K562 (cell line): ENCODE measurements at regions not wholly inside any gene's neighbourhood (a gene's known extent, or its start where the extent isn't known, plus 50 kb on each side); places are given as distances from the start of the nearest gene placed in this dataset.

Experiments used
- ATAC-seq: fragments of 200-7000 bp; cut with Tn5 transposase; 3 replicates; pipeline ENCODE4 v1.9.1; 2020; ENCODE audit warnings: moderate library complexity
- BruUV-seq: library from RNA; stranded (reverse); fragments of 400-500 nt; replicated peaks from 2 replicates; lab custom pipeline; 2021; lab: Mats Ljungman, UMichigan
- CTCF ChIA-PET: fragments of 300-600 bp; formaldehyde crosslinking; extraction: SDS; loops from one replicate; lab custom pipeline; 2021; ENCODE audit warnings: low intra/inter-chr PET ratio; lab: Yijun Ruan, JAX
- POLR2A ChIA-PET: fragments of 300-600, 350-650 bp; sonication (Branson Sonifier 250); formaldehyde crosslinking; extraction: SDS; loops from one replicate; lab custom pipeline; 2021; ENCODE audit warnings: antibody characterized with exemption, inconsistent platforms; lab: Yijun Ruan, JAX
- DNase-seq, 4 experiments: peaks; one replicate each; pipeline versions ENCODE4 v3.0.0 to v3.0.0-alpha.2; 2011 to 2018; ENCODE audit warnings: low spot score in 3 of 4, mixed read lengths in 3 of 4; ENCODE audit errors: extremely low read depth in 1 of 4
- FAIRE-seq: peaks from 2 replicates; lab custom pipeline; 2011; peaks lifted over from hg19 to GRCh38; lab: Jason Lieb, UNC
- H2AFZ ChIP-seq: 2 replicates; pipeline ENCODE4 v1.6.0; 2011; ENCODE audit warnings: low read depth, low read length, control low read depth, inconsistent platforms
- H3K27ac ChIP-seq: fragments of 200-600 bp; 3 replicates; pipeline ENCODE4 v1.8.0; 2011; ENCODE audit warnings: low read depth, mild to moderate bottlenecking, control low read depth, inconsistent platforms, low read length, moderate library complexity, mixed read lengths; ENCODE audit errors: extremely low read depth
- H3K27me3 ChIP-seq, 2 experiments: fragments of 300-600 bp in 1 of 2; 2 replicates in 1 of 2; 3 replicates in 1 of 2; pipeline versions ENCODE4 v1.6.0 to v1.8.0; 2011; ENCODE audit warnings: inconsistent platforms in 2 of 2, low read length in 2 of 2, mild to moderate bottlenecking in 1 of 2, mixed read lengths in 1 of 2, moderate library complexity in 1 of 2; ENCODE audit not compliant: control insufficient read depth in 2 of 2, insufficient read depth in 2 of 2
- H3K36me3 ChIP-seq: fragments of 300-600 bp; 3 replicates; pipeline ENCODE4 v1.8.0; 2011; ENCODE audit warnings: mild to moderate bottlenecking, low read length, inconsistent platforms; ENCODE audit not compliant: control insufficient read depth, insufficient read depth
- H3K4me1 ChIP-seq, 2 experiments: fragments of 200-600 bp in 1 of 2; replicated peaks in 1 of 2; 2 replicates in 1 of 2; 3 replicates in 1 of 2; pipeline versions ENCODE4 v1.5.1 to v1.8.0; 2011; ENCODE audit warnings: inconsistent platforms in 2 of 2, low read length in 2 of 2, mild to moderate bottlenecking in 1 of 2, mixed read lengths in 1 of 2, moderate library complexity in 1 of 2; ENCODE audit not compliant: control insufficient read depth in 2 of 2, insufficient read depth in 2 of 2
- H3K4me2 ChIP-seq: 2 replicates; pipeline ENCODE4 v1.6.1; 2011; ENCODE audit warnings: low read length, control low read depth, inconsistent platforms, mixed read lengths; ENCODE audit not compliant: insufficient read depth
- H3K4me3 ChIP-seq: fragments of 200-600 bp; sonication (generic), shearing (Covaris generic); 2 replicates; pipeline ENCODE4 v1.5.1; 2016; ENCODE audit warnings: control low read depth, inconsistent platforms
- H3K79me2 ChIP-seq: fragments of 200-600 bp; 3 replicates; pipeline ENCODE4 v1.8.0; 2011; ENCODE audit warnings: low read length, inconsistent platforms; ENCODE audit not compliant: control insufficient read depth, insufficient read depth
- H3K9ac ChIP-seq, 2 experiments: 2 replicates each; pipeline versions ENCODE4 v1.6.0 to v1.6.1; 2011; ENCODE audit warnings: low read depth in 2 of 2, low read length in 2 of 2, control low read depth in 1 of 2, inconsistent platforms in 1 of 2, mild to moderate bottlenecking in 1 of 2, mixed read lengths in 1 of 2; ENCODE audit not compliant: insufficient read depth in 1 of 2
- H3K9me1 ChIP-seq: one replicate; pipeline ENCODE4 v1.6.0; 2011; ENCODE audit warnings: inconsistent platforms, mild to moderate bottlenecking, low read length, moderate library complexity; ENCODE audit not compliant: control insufficient read depth, insufficient read depth
- H3K9me3 ChIP-seq: replicated peaks from 2 replicates; pipeline ENCODE4 v1.5.1; 2011; ENCODE audit warnings: low read depth, low read length, inconsistent platforms; ENCODE audit not compliant: control insufficient read depth, insufficient read depth
- H4K20me1 ChIP-seq: replicated peaks from 2 replicates; pipeline ENCODE4 v1.6.1; 2011; ENCODE audit warnings: low read length, inconsistent platforms, mixed read lengths; ENCODE audit not compliant: control insufficient read depth, insufficient read depth
- ARID3B ChIP-seq: fragments of 250-450 bp; sonication (Bioruptor Pico); IDR thresholded peaks from 2 replicates; pipeline ENCODE4 v1.4.0; 2020; ENCODE audit warnings: borderline replicate concordance
- BDP1 ChIP-seq: IDR thresholded peaks from 3 replicates; pipeline ENCODE4 v1.6.1; 2011; ENCODE audit not compliant: insufficient read length, insufficient read depth
- EWSR1 ChIP-seq: fragments of 450-650 bp; IDR thresholded peaks from 2 replicates; pipeline ENCODE4 v1.6.1; 2018; ENCODE audit warnings: borderline replicate concordance, mild to moderate bottlenecking, low read depth, moderate library complexity; ENCODE audit not compliant: partially characterized antibody
- KDM4B ChIP-seq, 2 experiments: fragments of 450-650 bp in 1 of 2; sonication (generic) in 1 of 2; IDR thresholded peaks; 2 replicates each; pipeline ENCODE4 v1.6.1; 2016 to 2017; ENCODE audit warnings: borderline replicate concordance in 2 of 2, antibody characterized with exemption in 1 of 2, low read depth in 1 of 2, mild to moderate bottlenecking in 1 of 2
- NR4A1 ChIP-seq, 2 experiments: fragments of 250-450 bp in 1 of 2; fragments of 450-650 bp in 1 of 2; sonication (Bioruptor Pico) in 1 of 2; IDR thresholded peaks; 2 replicates each; pipeline versions ENCODE4 v1.4.0 to v1.6.1; 2016 to 2020; ENCODE audit warnings: mild to moderate bottlenecking in 2 of 2, missing compliant biosample characterization in 1 of 2, missing genetic modification characterization in 1 of 2, moderate library complexity in 1 of 2
- NRF1 ChIP-seq, 2 experiments: fragments of 450-650 bp; IDR thresholded peaks in 1 of 2; conservative IDR thresholded peaks in 1 of 2; 2 replicates each; pipeline ENCODE4 v1.6.1; 2014; ENCODE audit warnings: mild to moderate bottlenecking in 2 of 2
- SIN3B ChIP-seq: fragments of 450-650 bp; IDR thresholded peaks from 2 replicates; pipeline ENCODE4 v1.6.1; 2017; ENCODE audit warnings: low read depth, mild to moderate bottlenecking, moderate library complexity
- SRSF9 ChIP-seq: fragments of 200-400 bp; formaldehyde crosslinking; IDR thresholded peaks from 2 replicates; pipeline ENCODE4 v1.6.1; 2017; ENCODE audit warnings: low read depth, low read length, borderline replicate concordance
- ZBTB11 ChIP-seq, 3 experiments: fragments of 200-800 bp in 1 of 3; fragments of 250-450 bp in 1 of 3; fragments of 450-650 bp in 1 of 3; sonication (Bioruptor Pico) in 1 of 3; sonication (Bioruptor generic) in 1 of 3; formaldehyde crosslinking in 1 of 3; IDR thresholded peaks; 2 replicates each; pipeline versions ENCODE4 v1.6.1 to v1.8.0; 2016 to 2022; ENCODE audit warnings: mild to moderate bottlenecking in 2 of 3, missing genetic modification characterization in 2 of 3, missing compliant biosample characterization in 1 of 3, moderate library complexity in 1 of 3
- ZNF431 ChIP-seq: sonication (generic); formaldehyde crosslinking; IDR thresholded peaks from 2 replicates; pipeline ENCODE4 v1.8.0; 2022; ENCODE audit warnings: mild to moderate bottlenecking, missing genetic modification reagents
- ZNF449 ChIP-seq: fragments of 250-450 bp; sonication (Bioruptor Pico); IDR thresholded peaks from 2 replicates; pipeline ENCODE4 v1.8.0; 2022; ENCODE audit warnings: moderate library complexity, mild to moderate bottlenecking, inconsistent platforms
- ZNF57 ChIP-seq: fragments of 450-650 bp; formaldehyde crosslinking; IDR thresholded peaks from 2 replicates; pipeline ENCODE4 v1.4.0; 2020; ENCODE audit warnings: mild to moderate bottlenecking, moderate library complexity
- ZNF639 ChIP-seq, 2 experiments: fragments of 200-800 bp in 1 of 2; sonication (Bioruptor generic) in 1 of 2; sonication (generic) in 1 of 2; formaldehyde crosslinking in 1 of 2; IDR thresholded peaks in 1 of 2; conservative IDR thresholded peaks in 1 of 2; 2 replicates each; pipeline versions ENCODE4 v1.5.0 to v1.6.1; 2016 to 2020; ENCODE audit warnings: missing compliant biosample characterization in 1 of 2, missing genetic modification characterization in 1 of 2, missing genetic modification reagents in 1 of 2
- WGBS: fragments of 100-300 bp; shearing (Covaris generic); methylation state at CpG from one replicate; pipeline ENCODE4 v1.1.6; 2016; ENCODE audit warnings: low coverage, mixed read lengths; ENCODE audit not compliant: insufficient coverage; ENCODE audit errors: missing lambda C conversion rate; 5-methylcytosine and 5-hydroxymethylcytosine counted together
- in situ Hi-C: fragments of 300-500 bp; cut with MboI; formaldehyde crosslinking; loops from 4 replicates; pipeline ENCODE4 v1.15.0; 2018; ENCODE audit warnings: inconsistent platforms, mixed read lengths
- intact Hi-C: fragments of 100-400 bp; cut with micrococcal nuclease; formaldehyde crosslinking; loops from 2 replicates; pipeline ENCODE4 v1.14.2; 2022

GRCh38 chr6:6417475-6417874, 97.0 kb upstream of the F13A1 start:
- Histone ChIP-seq H3K79me2 (no peaks in the 10 kb centered on the region), H3K9ac (no peak overlapping the region), H3K4me3 (no peak overlapping the region), H2AFZ (no peak overlapping the region), H3K4me2 (no peak overlapping the region), H3K9me3 (no peaks in the 10 kb centered on the region), H3K4me1 (no peaks in the 10 kb centered on the region), H3K27ac (no peak overlapping the region), H3K36me3 (no peaks in the 10 kb centered on the region), H3K27me3 (peaks cover 0 to 4% of the 10 kb centered on the region in 2 experiments; a peak in 1 of 5 replicates), H4K20me1 (no peaks in the 10 kb centered on the region), H3K9me1 (no peaks in the 10 kb centered on the region)
- 2% methylated on average over 7 of the region's 7 CpGs for WGBS
- FAIRE-seq: no peak
- BruUV-seq: no TSS peak
- CTCF ChIA-PET: no interaction called here
- in situ Hi-C loops: no loop called here
- POLR2A ChIA-PET: no interaction called here
- intact Hi-C loops: no loop called here
- ATAC-seq: no peak
- no peak for DNase-seq
- TF ChIP-seq BDP1 (no peak), NRF1 (conservative IDR thresholded peaks at IDR 0.05 in 1 of 2, IDR thresholded peaks at IDR 0.05 in 1 of 2) (no peak), ZNF431 (CRISPR knock-in tag) (no peak), SIN3B (no peak), SRSF9 (no peak), EWSR1 (no peak), NR4A1 (CRISPR knock-in tag; IDR thresholded peaks at IDR 0.05) (no peak), NR4A1 (tag; IDR thresholded peaks at IDR 0.05) (no peak), ZNF57 (no peak), ZNF639 (CRISPR knock-in tag; conservative IDR thresholded peaks at IDR 0.05 in 1 of 2, IDR thresholded peaks at IDR 0.05 in 1 of 2) (no peak), ZNF449 (no peak), ARID3B (no peak), ZBTB11 (CRISPR knock-in tag; IDR thresholded peaks at IDR 0.05) (no peak), KDM4B (IDR thresholded peaks at IDR 0.05; ENCODE audit: borderline replicate concordance in 2 of 2, low read depth in 1 of 2) (no peak)
